ENCODE measurements at regions not wholly inside any gene's neighbourhood (a gene's known extent, or its start where the extent isn't known, plus 50 kb on each side); places are given as distances from the start of the nearest gene placed in this dataset.
A peak's percentile ranks its signal among the peaks of the same experiment; 100 is the strongest.

- no peak overlapping the region for H2BK120ac ChIP-seq (ENCODE audit: low read depth, low read length, poor library complexity, severe bottlenecking)
- no peaks in the 10 kb centered on the region for H3K4me1 Mint-ChIP-seq
- H2BK15ac ChIP-seq (ENCODE audit: low read depth, low read length) = no peak overlapping the region
- H2BK20ac ChIP-seq (ENCODE audit: low read depth, low read length, poor library complexity, severe bottlenecking) = no peak overlapping the region
- no peak overlapping the region for H3K56ac ChIP-seq (ENCODE audit: insufficient read length, low read depth, low read length)
- H3T11ph ChIP-seq (ENCODE audit: low read length) = no peak overlapping the region
- H3K14ac ChIP-seq (ENCODE audit: insufficient read depth, low read length) = no peak overlapping the region
- no peak overlapping the region for H3K23ac ChIP-seq (ENCODE audit: insufficient read length, low read depth, low read length)
- WGBS (ENCODE audit: extremely low coverage, insufficient read length, low lambda C conversion rate) = no CpG with 5 or more reads among the region's 3 CpGs
- no peak overlapping the region for H2AK5ac ChIP-seq (ENCODE audit: insufficient read length, low read length)
- no peak overlapping the region for H3K4me3 Mint-ChIP-seq
- H3K9ac ChIP-seq (ENCODE audit: extremely low read depth, insufficient read length, low read length) = no peak overlapping the region
- H2AFZ ChIP-seq (ENCODE audit: low read length) = no peak overlapping the region
- no peak overlapping the region for H2BK5ac ChIP-seq (ENCODE audit: insufficient read length, low read length)
- H3K9me3 Mint-ChIP-seq = peaks cover 2 to 5% of the 10 kb centered on the region in 2 experiments; a peak in 3 of 5 replicates
- no peak overlapping the region for H2BK12ac ChIP-seq (ENCODE audit: insufficient read length, low read depth, low read length)
- no peaks in the 10 kb centered on the region for H3K4me1 ChIP-seq (ENCODE audit: insufficient read depth, low read length)
- H4K5ac ChIP-seq (ENCODE audit: insufficient read length, low read depth, low read length) = peak overlapping the region; percentile 75
- no peak overlapping the region for H3K27ac Mint-ChIP-seq
- no peak overlapping the region for H4K8ac ChIP-seq (replicated peaks; ENCODE audit: insufficient read length, low read depth, low read length)
- no peaks in the 10 kb centered on the region for H4K20me1 ChIP-seq (ENCODE audit: control insufficient read depth, insufficient read depth, insufficient read length)
- H3K18ac ChIP-seq (ENCODE audit: insufficient read length, low read depth, low read length) = no peak overlapping the region
- H3K36me3 Mint-ChIP-seq (ENCODE audit: insufficient read depth in 1 of 3, low read depth in 3 of 3) = peaks cover 0 to 5% (median 0%) of the 10 kb centered on the region in 3 experiments; a peak in 4 of 7 replicates
- H3K23me2 ChIP-seq (ENCODE audit: insufficient read length, low read depth, low read length, poor library complexity, severe bottlenecking) = no peaks in the 10 kb centered on the region
- H4K91ac ChIP-seq (ENCODE audit: insufficient read length, low read depth, low read length) = no peak overlapping the region
- H3K79me2 ChIP-seq (ENCODE audit: insufficient read depth, low read length) = no peaks in the 10 kb centered on the region
- DNase-seq = no peak
- H3K79me1 ChIP-seq (ENCODE audit: insufficient read depth, low read depth, low read length, poor library complexity, severe bottlenecking) = no peaks in the 10 kb centered on the region
- no peak for TF ChIP-seq CTCF (conservative IDR thresholded peaks at IDR 0.05)
- H3K9me3 ChIP-seq (ENCODE audit: control insufficient read depth, low read depth, low read length) = no peaks in the 10 kb centered on the region
- H3K4me2 ChIP-seq (ENCODE audit: insufficient read depth, insufficient read length, low read length) = no peak overlapping the region
- H3K27me3 ChIP-seq (ENCODE audit: insufficient read depth, low read length) = no peaks in the 10 kb centered on the region
- H3K27me3 Mint-ChIP-seq (ENCODE audit: low read depth) = no peaks in the 10 kb centered on the region
- H3K4ac ChIP-seq (ENCODE audit: low read depth, low read length) = no peak overlapping the region
- H3K27ac ChIP-seq (ENCODE audit: insufficient read length, low read depth, low read length) = no peak overlapping the region
These were observed 296.2 kb downstream of the SPATA31D1 start for GRCh38 chr9:82284758-82285157.
